ENCODE measurements at regions not wholly inside any gene's neighbourhood (a gene's known extent, or its start where the extent isn't known, plus 50 kb on each side); places are given as distances from the start of the nearest gene placed in this dataset.

DNA sequence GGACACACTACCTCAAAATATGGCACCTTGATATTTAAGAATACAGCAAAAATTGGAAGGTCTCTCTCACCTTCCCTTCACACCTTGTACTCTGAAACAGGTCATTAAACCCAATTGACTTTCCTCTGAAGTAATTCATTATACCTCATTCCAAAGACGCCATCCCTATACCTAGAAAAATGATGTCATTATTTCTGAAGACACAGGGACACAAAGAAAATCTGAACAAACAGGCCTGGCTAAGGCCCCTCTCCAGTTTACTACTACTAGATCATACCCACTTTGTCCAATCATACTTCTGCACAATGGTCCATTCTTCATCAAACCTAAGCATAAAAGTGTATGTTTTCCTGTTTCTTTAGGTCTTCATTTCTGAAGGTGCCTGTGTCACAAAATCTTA is 156.9 kb downstream of the RASSF9 start:
- H3K27me3 Mint-ChIP-seq (ENCODE audit: low read depth), result no peaks in the 10 kb centered on the region
- H3K36me3 Mint-ChIP-seq, result peaks cover 10% of the 10 kb centered on the region
- no peak overlapping the region for H3K27ac Mint-ChIP-seq
- DNase-seq (ENCODE audit: low spot score), result no peak
- H3K4me1 Mint-ChIP-seq, result no peaks in the 10 kb centered on the region
- no peak for ATAC-seq
- CTCF ChIA-PET, result no interaction called here
- POLR2A ChIA-PET, result no interaction called here
- peaks cover 18% of the 10 kb centered on the region for H3K9me3 Mint-ChIP-seq
- H3K4me3 Mint-ChIP-seq, result no peak overlapping the region
- TF ChIP-seq NR1H2 (CRISPR knock-in tag; IDR thresholded peaks at IDR 0.05) (no peak), TEAD1 (CRISPR knock-in tag; IDR thresholded peaks at IDR 0.05) (no peak), GTF2I (CRISPR knock-in tag; conservative IDR thresholded peaks at IDR 0.05) (no peak)
- TF ChIP-seq, protein P1, sequence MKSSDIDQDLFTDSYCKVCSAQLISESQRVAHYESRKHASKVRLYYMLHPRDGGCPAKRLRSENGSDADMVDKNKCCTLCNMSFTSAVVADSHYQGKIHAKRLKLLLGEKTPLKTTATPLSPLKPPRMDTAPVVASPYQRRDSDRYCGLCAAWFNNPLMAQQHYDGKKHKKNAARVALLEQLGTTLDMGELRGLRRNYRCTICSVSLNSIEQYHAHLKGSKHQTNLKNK (CRISPR knock-in tag; IDR thresholded peaks at IDR 0.05), result no peak
- TF ChIP-seq, protein P2, sequence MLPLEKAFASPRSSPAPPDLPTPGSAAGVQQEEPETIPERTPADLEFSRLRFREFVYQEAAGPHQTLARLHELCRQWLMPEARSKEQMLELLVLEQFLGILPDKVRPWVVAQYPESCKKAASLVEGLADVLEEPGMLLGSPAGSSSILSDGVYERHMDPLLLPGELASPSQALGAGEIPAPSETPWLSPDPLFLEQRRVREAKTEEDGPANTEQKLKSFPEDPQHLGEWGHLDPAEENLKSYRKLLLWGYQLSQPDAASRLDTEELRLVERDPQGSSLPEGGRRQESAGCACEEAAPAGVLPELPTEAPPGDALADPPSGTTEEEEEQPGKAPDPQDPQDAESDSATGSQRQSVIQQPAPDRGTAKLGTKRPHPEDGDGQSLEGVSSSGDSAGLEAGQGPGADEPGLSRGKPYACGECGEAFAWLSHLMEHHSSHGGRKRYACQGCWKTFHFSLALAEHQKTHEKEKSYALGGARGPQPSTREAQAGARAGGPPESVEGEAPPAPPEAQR (CRISPR knock-in tag; IDR thresholded peaks at IDR 0.05), result no peak
- TF ChIP-seq, protein P3, sequence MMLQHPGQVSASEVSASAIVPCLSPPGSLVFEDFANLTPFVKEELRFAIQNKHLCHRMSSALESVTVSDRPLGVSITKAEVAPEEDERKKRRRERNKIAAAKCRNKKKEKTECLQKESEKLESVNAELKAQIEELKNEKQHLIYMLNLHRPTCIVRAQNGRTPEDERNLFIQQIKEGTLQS (CRISPR knock-in tag; conservative IDR thresholded peaks at IDR 0.05), result no peak
- TF ChIP-seq, protein P4, sequence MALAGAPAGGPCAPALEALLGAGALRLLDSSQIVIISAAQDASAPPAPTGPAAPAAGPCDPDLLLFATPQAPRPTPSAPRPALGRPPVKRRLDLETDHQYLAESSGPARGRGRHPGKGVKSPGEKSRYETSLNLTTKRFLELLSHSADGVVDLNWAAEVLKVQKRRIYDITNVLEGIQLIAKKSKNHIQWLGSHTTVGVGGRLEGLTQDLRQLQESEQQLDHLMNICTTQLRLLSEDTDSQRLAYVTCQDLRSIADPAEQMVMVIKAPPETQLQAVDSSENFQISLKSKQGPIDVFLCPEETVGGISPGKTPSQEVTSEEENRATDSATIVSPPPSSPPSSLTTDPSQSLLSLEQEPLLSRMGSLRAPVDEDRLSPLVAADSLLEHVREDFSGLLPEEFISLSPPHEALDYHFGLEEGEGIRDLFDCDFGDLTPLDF (CRISPR knock-in tag; IDR thresholded peaks at IDR 0.05), result no peak

DNA sequence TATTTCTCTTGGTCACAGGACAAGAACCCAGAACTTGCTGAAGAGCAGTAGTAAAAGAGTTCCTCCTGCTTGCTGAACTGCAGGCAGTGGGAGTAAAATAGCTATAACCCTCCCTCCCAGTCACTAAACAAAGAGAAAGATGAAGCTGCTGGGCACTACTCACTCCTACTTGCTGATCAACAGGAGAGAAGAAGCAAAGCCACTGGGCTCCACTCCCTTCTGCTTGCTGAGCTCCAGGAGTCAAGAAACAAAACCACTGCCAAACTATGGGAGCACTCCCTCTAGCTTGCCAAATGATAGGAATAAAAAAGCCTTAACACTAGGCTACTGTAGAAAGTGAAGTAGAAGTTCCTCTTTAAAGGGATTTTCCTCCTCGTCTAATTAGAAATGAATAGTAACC is 155.3 kb downstream of the RASSF9 start:
- Mint-ChIP-seq H3K9me3 (peaks cover 14% of the 10 kb centered on the region), H3K4me3 (no peak overlapping the region), H3K36me3 (peaks cover 6% of the 10 kb centered on the region), H3K4me1 (no peaks in the 10 kb centered on the region), H3K27me3 (ENCODE audit: low read depth) (no peaks in the 10 kb centered on the region), H3K27ac (no peak overlapping the region)
- ChIA-PET POLR2A (no interaction called here), CTCF (no interaction called here)
- DNase-seq (ENCODE audit: low spot score) (no peak), ATAC-seq (no peak)
- TF ChIP-seq TCF7 (CRISPR knock-in tag; IDR thresholded peaks at IDR 0.05; ENCODE audit: low read depth) (no peak), RELA (CRISPR knock-in tag; IDR thresholded peaks at IDR 0.05; ENCODE audit: borderline replicate concordance) (no peak), MYBL2 (CRISPR knock-in tag; IDR thresholded peaks at IDR 0.05) (no peak), ZNF232 (CRISPR knock-in tag; IDR thresholded peaks at IDR 0.05) (no peak), ZNF263 (CRISPR knock-in tag; IDR thresholded peaks at IDR 0.05; ENCODE audit: low read depth) (no peak), FOXK1 (CRISPR knock-in tag; IDR thresholded peaks at IDR 0.05) (no peak), SP1 (CRISPR knock-in tag; conservative IDR thresholded peaks at IDR 0.05) (no peak), ETV6 (CRISPR knock-in tag; IDR thresholded peaks at IDR 0.05) (no peak), ZNF121 (CRISPR knock-in tag; IDR thresholded peaks at IDR 0.05) (no peak), ZNF219 (CRISPR knock-in tag; IDR thresholded peaks at IDR 0.05; ENCODE audit: borderline replicate concordance) (no peak), IRF2 (CRISPR knock-in tag; IDR thresholded peaks at IDR 0.05; ENCODE audit: borderline replicate concordance, low read depth) (no peak), ZBTB21 (CRISPR knock-in tag; IDR thresholded peaks at IDR 0.05; ENCODE audit: borderline replicate concordance) (no peak), ESRRA (CRISPR knock-in tag; IDR thresholded peaks at IDR 0.05; ENCODE audit: borderline replicate concordance) (no peak), GABPB1 (CRISPR knock-in tag; IDR thresholded peaks at IDR 0.05) (no peak)
- TF ChIP-seq, protein P4 (CRISPR knock-in tag; IDR thresholded peaks at IDR 0.05), result no peak
- TF ChIP-seq, protein P5, sequence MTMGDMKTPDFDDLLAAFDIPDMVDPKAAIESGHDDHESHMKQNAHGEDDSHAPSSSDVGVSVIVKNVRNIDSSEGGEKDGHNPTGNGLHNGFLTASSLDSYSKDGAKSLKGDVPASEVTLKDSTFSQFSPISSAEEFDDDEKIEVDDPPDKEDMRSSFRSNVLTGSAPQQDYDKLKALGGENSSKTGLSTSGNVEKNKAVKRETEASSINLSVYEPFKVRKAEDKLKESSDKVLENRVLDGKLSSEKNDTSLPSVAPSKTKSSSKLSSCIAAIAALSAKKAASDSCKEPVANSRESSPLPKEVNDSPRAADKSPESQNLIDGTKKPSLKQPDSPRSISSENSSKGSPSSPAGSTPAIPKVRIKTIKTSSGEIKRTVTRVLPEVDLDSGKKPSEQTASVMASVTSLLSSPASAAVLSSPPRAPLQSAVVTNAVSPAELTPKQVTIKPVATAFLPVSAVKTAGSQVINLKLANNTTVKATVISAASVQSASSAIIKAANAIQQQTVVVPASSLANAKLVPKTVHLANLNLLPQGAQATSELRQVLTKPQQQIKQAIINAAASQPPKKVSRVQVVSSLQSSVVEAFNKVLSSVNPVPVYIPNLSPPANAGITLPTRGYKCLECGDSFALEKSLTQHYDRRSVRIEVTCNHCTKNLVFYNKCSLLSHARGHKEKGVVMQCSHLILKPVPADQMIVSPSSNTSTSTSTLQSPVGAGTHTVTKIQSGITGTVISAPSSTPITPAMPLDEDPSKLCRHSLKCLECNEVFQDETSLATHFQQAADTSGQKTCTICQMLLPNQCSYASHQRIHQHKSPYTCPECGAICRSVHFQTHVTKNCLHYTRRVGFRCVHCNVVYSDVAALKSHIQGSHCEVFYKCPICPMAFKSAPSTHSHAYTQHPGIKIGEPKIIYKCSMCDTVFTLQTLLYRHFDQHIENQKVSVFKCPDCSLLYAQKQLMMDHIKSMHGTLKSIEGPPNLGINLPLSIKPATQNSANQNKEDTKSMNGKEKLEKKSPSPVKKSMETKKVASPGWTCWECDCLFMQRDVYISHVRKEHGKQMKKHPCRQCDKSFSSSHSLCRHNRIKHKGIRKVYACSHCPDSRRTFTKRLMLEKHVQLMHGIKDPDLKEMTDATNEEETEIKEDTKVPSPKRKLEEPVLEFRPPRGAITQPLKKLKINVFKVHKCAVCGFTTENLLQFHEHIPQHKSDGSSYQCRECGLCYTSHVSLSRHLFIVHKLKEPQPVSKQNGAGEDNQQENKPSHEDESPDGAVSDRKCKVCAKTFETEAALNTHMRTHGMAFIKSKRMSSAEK (CRISPR knock-in tag; IDR thresholded peaks at IDR 0.05; ENCODE audit: borderline replicate concordance), result no peak
- TF ChIP-seq, protein P6, sequence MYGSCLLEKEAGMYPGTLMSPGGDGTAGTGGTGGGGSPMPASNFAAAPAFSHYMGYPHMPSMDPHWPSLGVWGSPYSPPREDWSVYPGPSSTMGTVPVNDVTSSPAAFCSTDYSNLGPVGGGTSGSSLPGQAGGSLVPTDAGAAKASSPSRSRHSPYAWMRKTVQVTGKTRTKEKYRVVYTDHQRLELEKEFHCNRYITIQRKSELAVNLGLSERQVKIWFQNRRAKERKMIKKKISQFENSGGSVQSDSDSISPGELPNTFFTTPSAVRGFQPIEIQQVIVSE (CRISPR knock-in tag; IDR thresholded peaks at IDR 0.05; ENCODE audit: borderline replicate concordance), result no peak
- TF ChIP-seq, protein P7, sequence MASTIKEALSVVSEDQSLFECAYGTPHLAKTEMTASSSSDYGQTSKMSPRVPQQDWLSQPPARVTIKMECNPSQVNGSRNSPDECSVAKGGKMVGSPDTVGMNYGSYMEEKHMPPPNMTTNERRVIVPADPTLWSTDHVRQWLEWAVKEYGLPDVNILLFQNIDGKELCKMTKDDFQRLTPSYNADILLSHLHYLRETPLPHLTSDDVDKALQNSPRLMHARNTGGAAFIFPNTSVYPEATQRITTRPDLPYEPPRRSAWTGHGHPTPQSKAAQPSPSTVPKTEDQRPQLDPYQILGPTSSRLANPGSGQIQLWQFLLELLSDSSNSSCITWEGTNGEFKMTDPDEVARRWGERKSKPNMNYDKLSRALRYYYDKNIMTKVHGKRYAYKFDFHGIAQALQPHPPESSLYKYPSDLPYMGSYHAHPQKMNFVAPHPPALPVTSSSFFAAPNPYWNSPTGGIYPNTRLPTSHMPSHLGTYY (CRISPR knock-in tag; IDR thresholded peaks at IDR 0.05), result no peak
- TF ChIP-seq, protein P8, sequence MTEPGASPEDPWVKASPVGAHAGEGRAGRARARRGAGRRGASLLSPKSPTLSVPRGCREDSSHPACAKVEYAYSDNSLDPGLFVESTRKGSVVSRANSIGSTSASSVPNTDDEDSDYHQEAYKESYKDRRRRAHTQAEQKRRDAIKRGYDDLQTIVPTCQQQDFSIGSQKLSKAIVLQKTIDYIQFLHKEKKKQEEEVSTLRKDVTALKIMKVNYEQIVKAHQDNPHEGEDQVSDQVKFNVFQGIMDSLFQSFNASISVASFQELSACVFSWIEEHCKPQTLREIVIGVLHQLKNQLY (CRISPR knock-in tag; IDR thresholded peaks at IDR 0.05), result no peak

Data from WTC11 (cell line).